B cell (primary cell): ENCODE measurements at regions not wholly inside any gene's neighbourhood (a gene's known extent, or its start where the extent isn't known, plus 50 kb on each side); places are given as distances from the start of the nearest gene placed in this dataset.

Experiments used
- CTCF ChIP-seq: fragments of 200-600 bp; IDR thresholded peaks from one replicate; pipeline ENCODE4 v1.8.0; 2022; ENCODE audit warnings: antibody characterized with exemption, mild to moderate bottlenecking
- EZH2 ChIP-seq: IDR thresholded peaks from 2 replicates; pipeline ENCODE4 v1.6.1; 2012; ENCODE audit warnings: borderline replicate concordance, low read depth, mild to moderate bottlenecking, moderate library complexity, low read length; ENCODE audit not compliant: insufficient read depth, poor library complexity, severe bottlenecking

GRCh38 chr4:117434424-117434823 is 349.0 kb upstream of the TRAM1L1 start:
- TF ChIP-seq CTCF (no peak), EZH2 (no peak)
